H9 (cell line): ENCODE measurements at regions not wholly inside any gene's neighbourhood (a gene's known extent, or its start where the extent isn't known, plus 50 kb on each side); places are given as distances from the start of the nearest gene placed in this dataset.

Experiments
- DNase-seq: peaks from one replicate; pipeline ENCODE4 v3.0.0-alpha.2; 2017
- H2AFZ ChIP-seq: one replicate; pipeline ENCODE4 v1.6.1; 2013; ENCODE audit warnings: mild to moderate bottlenecking, low read length, control low read depth, moderate library complexity
- H2AK5ac ChIP-seq: 2 replicates; pipeline ENCODE4 v1.6.1; 2013; ENCODE audit warnings: low read length, control low read depth, mixed read lengths; ENCODE audit not compliant: insufficient read length
- H2BK120ac ChIP-seq: one replicate; pipeline ENCODE4 v1.6.1; 2013; ENCODE audit warnings: low read depth, mild to moderate bottlenecking, low read length, control low read depth, inconsistent platforms; ENCODE audit not compliant: poor library complexity, severe bottlenecking
- H2BK12ac ChIP-seq: 2 replicates; pipeline ENCODE4 v1.6.1; 2013; ENCODE audit warnings: low read length, control low read depth, mixed read lengths, low read depth; ENCODE audit not compliant: insufficient read length
- H2BK15ac ChIP-seq: 2 replicates; pipeline ENCODE4 v1.6.1; 2013; ENCODE audit warnings: low read depth, low read length, control low read depth
- H2BK20ac ChIP-seq: one replicate; pipeline ENCODE4 v1.6.1; 2013; ENCODE audit warnings: low read depth, mild to moderate bottlenecking, low read length, control low read depth, inconsistent platforms; ENCODE audit not compliant: poor library complexity, severe bottlenecking
- H2BK5ac ChIP-seq: 2 replicates; pipeline ENCODE4 v1.6.1; 2013; ENCODE audit warnings: low read length, control low read depth, mixed read lengths; ENCODE audit not compliant: insufficient read length
- H3K14ac ChIP-seq: 2 replicates; pipeline ENCODE4 v1.6.1; 2013; ENCODE audit warnings: low read length, control low read depth; ENCODE audit not compliant: insufficient read depth
- H3K18ac ChIP-seq: 2 replicates; pipeline ENCODE4 v1.6.1; 2013; ENCODE audit warnings: low read depth, mild to moderate bottlenecking, mixed read lengths, low read length, control low read depth; ENCODE audit not compliant: insufficient read length
- H3K23ac ChIP-seq: 2 replicates; pipeline ENCODE4 v1.6.1; 2013; ENCODE audit warnings: low read length, control low read depth, mixed read lengths, low read depth; ENCODE audit not compliant: insufficient read length
- H3K23me2 ChIP-seq: 2 replicates; pipeline ENCODE4 v1.6.1; 2013; ENCODE audit warnings: low read depth, mild to moderate bottlenecking, mixed read lengths, low read length, control low read depth; ENCODE audit not compliant: insufficient read length, poor library complexity, severe bottlenecking
- H3K27ac ChIP-seq: 2 replicates; pipeline ENCODE4 v1.5.1; 2013; ENCODE audit warnings: low read length, control low read depth, mixed read lengths, low read depth; ENCODE audit not compliant: insufficient read length
- H3K27me3 ChIP-seq: 2 replicates; pipeline ENCODE4 v1.6.1; 2013; ENCODE audit warnings: low read length, control low read depth, inconsistent platforms; ENCODE audit not compliant: insufficient read depth
- H3K4ac ChIP-seq: 2 replicates; pipeline ENCODE4 v1.6.1; 2013; ENCODE audit warnings: low read depth, mild to moderate bottlenecking, control low read depth, inconsistent platforms, low read length, moderate library complexity
- H3K4me1 ChIP-seq: 2 replicates; pipeline ENCODE4 v1.6.1; 2013; ENCODE audit warnings: low read length, control low read depth, inconsistent platforms; ENCODE audit not compliant: insufficient read depth
- H3K4me2 ChIP-seq: 2 replicates; pipeline ENCODE4 v1.6.1; 2013; ENCODE audit warnings: low read length, control low read depth, mixed read lengths; ENCODE audit not compliant: insufficient read length, insufficient read depth
- H3K56ac ChIP-seq: 2 replicates; pipeline ENCODE4 v1.6.1; 2013; ENCODE audit warnings: low read depth, mild to moderate bottlenecking, mixed read lengths, low read length, control low read depth; ENCODE audit not compliant: insufficient read length
- H3K79me1 ChIP-seq: 2 replicates; pipeline ENCODE4 v1.6.1; 2013; ENCODE audit warnings: low read depth, mild to moderate bottlenecking, moderate library complexity, low read length, control low read depth, inconsistent platforms; ENCODE audit not compliant: insufficient read depth, poor library complexity, severe bottlenecking
- H3K79me2 ChIP-seq: 2 replicates; pipeline ENCODE4 v1.6.1; 2013; ENCODE audit warnings: low read length, control low read depth, inconsistent platforms; ENCODE audit not compliant: insufficient read depth
- H3K9ac ChIP-seq: 2 replicates; pipeline ENCODE4 v1.6.1; 2013; ENCODE audit warnings: low read length, control low read depth, mixed read lengths; ENCODE audit not compliant: insufficient read length; ENCODE audit errors: extremely low read depth
- H3K9me3 ChIP-seq: one replicate; pipeline ENCODE4 v1.6.1; 2013; ENCODE audit warnings: low read depth, low read length, inconsistent platforms; ENCODE audit not compliant: control insufficient read depth
- H3T11ph ChIP-seq: one replicate; pipeline ENCODE4 v1.6.1; 2013; ENCODE audit warnings: mild to moderate bottlenecking, low read length, control low read depth, inconsistent platforms
- H4K20me1 ChIP-seq: one replicate; pipeline ENCODE4 v1.6.1; 2013; ENCODE audit not compliant: control insufficient read depth, insufficient read length, insufficient read depth
- H4K5ac ChIP-seq: 2 replicates; pipeline ENCODE4 v1.6.1; 2013; ENCODE audit warnings: low read depth, mild to moderate bottlenecking, mixed read lengths, low read length, control low read depth; ENCODE audit not compliant: insufficient read length
- H4K8ac ChIP-seq: replicated peaks from 2 replicates; pipeline ENCODE4 v1.6.1; 2013; ENCODE audit warnings: low read length, control low read depth, mixed read lengths, low read depth; ENCODE audit not compliant: insufficient read length
- H4K91ac ChIP-seq: 2 replicates; pipeline ENCODE4 v1.6.1; 2013; ENCODE audit warnings: low read depth, mild to moderate bottlenecking, moderate library complexity, mixed read lengths, low read length, control low read depth; ENCODE audit not compliant: insufficient read length
- H3K27ac Mint-ChIP-seq, 3 experiments: 2 replicates in 2 of 3; 3 replicates in 1 of 3; pipeline ENCODE4 v1.8.0; 2020 to 2021; ENCODE audit warnings: mixed read lengths in 3 of 3, mild to moderate bottlenecking in 1 of 3, moderate library complexity in 1 of 3
- H3K27me3 Mint-ChIP-seq: 2 replicates; pipeline ENCODE4 v1.8.0; 2021; ENCODE audit warnings: low read depth, mild to moderate bottlenecking, moderate library complexity, mixed read lengths
- H3K36me3 Mint-ChIP-seq, 3 experiments: 2 replicates in 2 of 3; 3 replicates in 1 of 3; pipeline ENCODE4 v1.8.0; 2020 to 2021; ENCODE audit warnings: low read depth in 3 of 3, mixed read lengths in 3 of 3; ENCODE audit not compliant: insufficient read depth in 1 of 3
- H3K4me1 Mint-ChIP-seq, 2 experiments: 2 replicates each; pipeline ENCODE4 v1.8.0; 2020; ENCODE audit warnings: mixed read lengths in 2 of 2
- H3K4me3 Mint-ChIP-seq, 2 experiments: 2 replicates in 1 of 2; 3 replicates in 1 of 2; pipeline ENCODE4 v1.8.0; 2020 to 2021; ENCODE audit warnings: mild to moderate bottlenecking in 2 of 2, mixed read lengths in 2 of 2, moderate library complexity in 1 of 2
- H3K9me3 Mint-ChIP-seq, 2 experiments: 2 replicates in 1 of 2; 3 replicates in 1 of 2; pipeline ENCODE4 v1.8.0; 2020; ENCODE audit warnings: mild to moderate bottlenecking in 2 of 2, mixed read lengths in 2 of 2, moderate library complexity in 1 of 2
- WGBS: extraction: QIAGEN DNeasy Blood & Tissue Kit; methylation state at CpG from one replicate; pipeline ENCODE4 v1.1.7; 2013; ENCODE audit warnings: missing lambda C conversion rate, low lambda C conversion rate, mixed read lengths; ENCODE audit not compliant: insufficient read length; ENCODE audit errors: extremely low coverage; 5-methylcytosine and 5-hydroxymethylcytosine counted together
- TF ChIP-seq, protein P1 (sequence below): fragments of 200-600 bp; sonication (generic); conservative IDR thresholded peaks from 3 replicates; pipeline ENCODE4 v1.8.0; 2021; ENCODE audit warnings: antibody characterized with exemption, mild to moderate bottlenecking

DNA sequence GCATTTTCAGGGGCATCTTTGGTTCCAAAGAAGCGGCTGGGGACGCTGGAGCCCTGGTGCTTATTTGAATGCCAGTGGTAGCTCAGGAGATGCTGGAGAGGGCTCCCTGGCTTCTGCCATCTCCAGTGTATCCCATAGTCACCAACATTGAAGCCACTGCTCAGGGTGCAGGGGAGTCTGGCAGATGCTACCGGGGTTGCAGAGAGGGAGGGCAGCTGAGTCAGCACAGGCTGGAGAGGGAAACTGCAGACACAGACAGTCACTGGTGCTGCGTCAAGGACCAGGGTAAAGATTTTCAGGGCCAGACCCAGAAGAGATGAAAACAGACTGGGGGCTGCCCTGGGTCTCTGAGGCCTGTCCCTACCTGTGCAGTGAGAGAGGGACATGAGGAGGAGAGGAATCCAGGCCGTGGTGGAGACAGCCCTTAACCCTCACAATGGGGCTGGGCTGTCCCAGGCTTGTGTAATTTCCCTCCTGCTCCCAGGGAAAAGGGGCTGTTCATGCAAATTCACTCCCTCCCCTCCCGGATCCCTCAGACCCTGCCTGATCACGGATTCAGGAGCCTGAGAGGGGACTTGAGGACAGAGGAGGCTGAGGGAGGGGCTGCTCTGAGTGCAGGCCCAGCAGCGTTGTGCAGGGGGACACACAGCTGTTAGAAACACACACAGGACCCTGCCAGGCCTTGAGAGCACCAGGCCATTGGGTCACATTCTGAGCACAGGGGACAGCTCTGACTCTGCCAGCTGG is 126.9 kb upstream of the GRK3 start:
- H3K9ac ChIP-seq = no peak overlapping the region
- H2AK5ac ChIP-seq = no peak overlapping the region
- no peak overlapping the region for H2BK5ac ChIP-seq
- no peak overlapping the region for H3K14ac ChIP-seq
- H4K91ac ChIP-seq = no peak overlapping the region
- H4K8ac ChIP-seq = no peak overlapping the region
- H3K23ac ChIP-seq = no peak overlapping the region
- no peak overlapping the region for H3K4me2 ChIP-seq
- TF ChIP-seq, protein P1, sequence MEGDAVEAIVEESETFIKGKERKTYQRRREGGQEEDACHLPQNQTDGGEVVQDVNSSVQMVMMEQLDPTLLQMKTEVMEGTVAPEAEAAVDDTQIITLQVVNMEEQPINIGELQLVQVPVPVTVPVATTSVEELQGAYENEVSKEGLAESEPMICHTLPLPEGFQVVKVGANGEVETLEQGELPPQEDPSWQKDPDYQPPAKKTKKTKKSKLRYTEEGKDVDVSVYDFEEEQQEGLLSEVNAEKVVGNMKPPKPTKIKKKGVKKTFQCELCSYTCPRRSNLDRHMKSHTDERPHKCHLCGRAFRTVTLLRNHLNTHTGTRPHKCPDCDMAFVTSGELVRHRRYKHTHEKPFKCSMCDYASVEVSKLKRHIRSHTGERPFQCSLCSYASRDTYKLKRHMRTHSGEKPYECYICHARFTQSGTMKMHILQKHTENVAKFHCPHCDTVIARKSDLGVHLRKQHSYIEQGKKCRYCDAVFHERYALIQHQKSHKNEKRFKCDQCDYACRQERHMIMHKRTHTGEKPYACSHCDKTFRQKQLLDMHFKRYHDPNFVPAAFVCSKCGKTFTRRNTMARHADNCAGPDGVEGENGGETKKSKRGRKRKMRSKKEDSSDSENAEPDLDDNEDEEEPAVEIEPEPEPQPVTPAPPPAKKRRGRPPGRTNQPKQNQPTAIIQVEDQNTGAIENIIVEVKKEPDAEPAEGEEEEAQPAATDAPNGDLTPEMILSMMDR = no peak
- peak; percentile 52 for DNase-seq
- no peak overlapping the region for H4K5ac ChIP-seq
- no peaks in the 10 kb centered on the region for H3K27me3 ChIP-seq
- H3K79me2 ChIP-seq = no peaks in the 10 kb centered on the region
- no peak overlapping the region for H2AFZ ChIP-seq
- H2BK12ac ChIP-seq = no peak overlapping the region
- peaks cover 16% of the 10 kb centered on the region for H3K27me3 Mint-ChIP-seq
- no peaks in the 10 kb centered on the region for H4K20me1 ChIP-seq
- no peaks in the 10 kb centered on the region for H3K9me3 Mint-ChIP-seq
- H2BK15ac ChIP-seq = no peak overlapping the region
- no peak overlapping the region for H3K4me3 Mint-ChIP-seq
- no peak overlapping the region for H3K27ac ChIP-seq
- H3K4ac ChIP-seq = no peak overlapping the region
- H3K27ac Mint-ChIP-seq = peak overlapping the region; percentile 27 to 70 (median 46); a peak in 2 of 7 replicates
- H3K36me3 Mint-ChIP-seq = no peaks in the 10 kb centered on the region; a peak in 1 of 7 replicates
- H3K23me2 ChIP-seq = no peaks in the 10 kb centered on the region
- H3K4me1 Mint-ChIP-seq = peaks cover 5 to 8% of the 10 kb centered on the region in 2 experiments; a peak in 2 of 4 replicates
- no peaks in the 10 kb centered on the region for H3K9me3 ChIP-seq
- no CpG with 5 or more reads among the region's 8 CpGs for WGBS
- H3K79me1 ChIP-seq = no peaks in the 10 kb centered on the region
- no peak overlapping the region for H3T11ph ChIP-seq
- no peak overlapping the region for H3K56ac ChIP-seq
- no peak overlapping the region for H3K18ac ChIP-seq
- H3K4me1 ChIP-seq = no peaks in the 10 kb centered on the region; the same call in 1 of the 2 replicates
- H2BK20ac ChIP-seq = no peak overlapping the region
- H2BK120ac ChIP-seq = no peak overlapping the region
